ENCODE measurements at regions not wholly inside any gene's neighbourhood (a gene's known extent, or its start where the extent isn't known, plus 50 kb on each side); places are given as distances from the start of the nearest gene placed in this dataset.

DNA sequence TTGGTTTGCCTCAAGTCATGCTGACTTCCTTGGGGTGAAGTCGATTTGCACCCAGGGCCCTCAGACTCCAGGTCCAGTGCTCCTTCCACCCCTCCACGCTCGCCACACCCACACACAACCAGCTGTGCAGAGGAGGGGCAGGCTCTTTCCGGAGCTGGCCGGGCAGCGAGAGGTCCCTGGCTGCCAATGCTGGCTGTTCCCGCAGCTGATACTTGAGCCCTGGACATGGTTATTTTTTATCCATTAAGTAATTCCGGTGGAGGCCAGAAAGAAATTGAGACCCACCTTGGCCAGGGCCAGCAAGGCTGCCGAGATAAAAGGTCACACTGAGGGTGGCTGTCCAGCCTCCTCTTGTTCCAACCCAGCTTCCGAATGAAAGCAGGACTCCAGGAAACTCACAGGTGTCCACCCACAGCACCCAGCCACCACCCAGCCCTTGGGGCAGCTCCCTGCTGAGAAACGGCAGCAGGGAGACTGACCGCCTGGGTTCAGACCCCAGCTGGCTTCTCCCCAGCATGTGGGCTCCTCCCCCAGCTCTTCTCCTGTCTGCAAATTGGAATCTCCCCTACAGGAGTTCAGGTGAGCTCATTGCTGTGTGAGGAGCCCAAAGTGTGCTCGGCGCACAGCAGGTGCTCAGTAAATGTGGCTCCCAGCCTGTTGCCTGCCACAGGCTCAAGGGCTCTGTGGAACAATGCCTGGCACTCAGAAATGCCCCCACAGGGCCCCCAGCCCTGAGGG is 77.8 kb downstream of the PDGFA start:
- DNase-seq = no peak

DNA sequence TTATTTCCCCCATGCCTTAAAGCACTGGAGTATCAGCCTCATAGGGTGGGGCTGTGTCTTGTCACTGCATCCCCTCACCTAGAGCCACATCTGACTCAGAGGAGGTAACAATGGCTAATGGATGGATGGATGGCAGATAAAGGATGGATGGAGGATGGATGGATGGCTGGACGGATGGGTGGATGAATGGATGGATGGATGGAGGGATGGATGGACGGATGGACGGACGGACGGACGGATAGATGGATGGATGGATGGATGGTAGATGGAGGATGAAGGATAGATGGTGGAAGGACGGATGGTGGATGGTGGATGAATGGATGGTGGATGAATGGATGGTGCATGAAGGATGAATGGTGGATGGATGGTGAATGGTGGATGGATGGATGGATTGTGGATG is 77.2 kb downstream of the PDGFA start:
- no peak for DNase-seq

DNA sequence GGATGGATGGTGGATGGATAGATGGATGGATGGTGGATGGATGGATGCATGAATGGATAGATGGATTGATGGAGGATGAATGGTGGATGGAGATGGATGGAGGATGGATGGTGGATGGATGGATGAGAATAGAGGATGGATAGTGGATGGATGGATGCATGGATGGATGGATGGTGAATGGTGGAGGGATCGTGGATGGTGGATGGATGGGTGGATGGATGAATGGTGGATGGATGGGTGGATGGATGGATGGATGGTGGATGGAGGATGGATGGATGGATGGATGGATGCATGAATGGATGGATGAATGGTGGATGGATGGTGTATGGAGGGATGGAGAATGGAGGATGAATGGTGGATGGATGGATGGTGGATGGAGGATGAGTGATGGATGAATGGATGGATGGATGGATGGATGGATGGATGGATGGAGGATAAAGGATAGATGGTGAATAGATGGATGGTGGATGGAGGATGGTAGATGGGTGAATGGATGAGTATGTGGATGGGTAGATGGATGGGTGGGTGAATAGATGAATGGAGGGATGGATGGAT is 76.3 kb downstream of the PDGFA start:
- DNase-seq = no peak

DNA sequence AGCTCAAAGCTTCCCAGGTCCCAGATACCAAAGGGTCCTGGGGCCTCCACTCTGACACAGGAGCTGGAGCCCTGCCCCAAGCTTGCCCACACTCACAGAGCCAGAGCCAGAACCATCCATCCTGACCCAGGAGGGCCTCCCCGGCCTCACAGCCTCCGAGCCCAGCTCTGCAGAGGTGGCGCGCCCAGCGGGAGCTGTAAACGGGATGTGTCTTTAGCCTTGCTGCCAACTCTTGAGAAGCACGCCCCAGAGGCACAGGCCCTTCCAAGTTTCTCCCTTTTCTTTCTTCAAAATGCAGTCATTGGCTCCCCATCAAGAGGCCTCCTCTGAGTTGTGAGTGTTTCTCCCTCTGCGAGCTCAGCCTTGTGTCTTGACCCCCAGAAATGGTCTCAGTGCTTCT is 75.0 kb downstream of the PDGFA start:
- DNase-seq = no peak

DNA sequence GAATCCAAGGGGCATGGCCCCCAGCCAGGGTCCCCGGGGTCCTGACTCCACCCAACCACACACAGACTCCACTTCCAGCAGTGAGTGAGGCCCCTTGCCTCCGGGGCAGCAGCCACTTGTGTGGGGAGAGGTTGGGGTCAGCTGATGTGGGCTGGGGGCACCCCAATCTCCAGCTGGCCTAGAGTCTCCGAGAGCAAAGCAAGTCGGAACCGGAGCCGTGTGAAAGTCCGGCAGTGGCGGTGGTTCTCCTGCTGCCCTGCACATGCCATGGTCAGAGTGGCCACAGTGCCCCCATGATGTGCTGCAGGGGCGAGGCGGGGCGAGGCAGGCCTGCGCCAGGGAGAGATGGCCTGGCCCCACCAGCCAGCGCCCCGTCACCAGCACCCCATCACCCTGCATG is 74.6 kb downstream of the PDGFA start:
- DNase-seq = no peak

DNA sequence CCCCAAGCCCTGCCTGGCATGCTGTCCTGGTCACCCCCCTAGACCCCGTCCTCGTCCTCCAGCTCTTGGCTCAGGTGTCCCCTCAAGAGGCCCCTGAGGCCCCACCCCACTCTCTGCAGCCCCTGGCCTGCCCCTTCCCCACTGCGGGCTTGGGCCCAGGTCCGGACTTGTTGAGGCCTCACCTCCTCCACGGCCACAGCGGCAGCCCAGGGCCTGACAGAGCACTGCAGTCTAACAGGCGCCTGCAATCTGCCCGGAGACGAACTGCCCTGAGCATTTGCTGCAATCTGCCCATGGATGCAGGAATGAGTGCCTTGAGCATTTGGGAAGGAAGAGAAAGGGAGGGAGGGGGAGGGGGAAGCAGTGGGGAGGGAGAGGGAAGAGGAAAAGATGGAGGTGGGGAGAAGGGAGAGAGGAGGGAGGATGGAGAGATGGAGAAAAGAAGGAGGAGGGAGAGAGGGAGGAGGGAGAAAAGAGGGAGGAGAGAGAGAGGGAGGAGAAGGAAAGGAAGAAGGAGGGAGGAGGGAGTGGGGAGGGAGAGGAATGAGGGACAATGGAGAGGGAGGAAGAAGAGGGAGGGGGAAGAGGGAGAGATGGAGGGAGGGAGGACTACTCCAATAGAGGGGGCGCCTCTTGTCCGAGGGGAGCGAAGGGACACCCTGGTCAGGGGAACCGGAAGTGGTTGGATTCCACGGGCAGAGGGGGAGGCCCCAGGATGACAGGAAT is 73.9 kb downstream of the PDGFA start:
- no peak for DNase-seq

DNA sequence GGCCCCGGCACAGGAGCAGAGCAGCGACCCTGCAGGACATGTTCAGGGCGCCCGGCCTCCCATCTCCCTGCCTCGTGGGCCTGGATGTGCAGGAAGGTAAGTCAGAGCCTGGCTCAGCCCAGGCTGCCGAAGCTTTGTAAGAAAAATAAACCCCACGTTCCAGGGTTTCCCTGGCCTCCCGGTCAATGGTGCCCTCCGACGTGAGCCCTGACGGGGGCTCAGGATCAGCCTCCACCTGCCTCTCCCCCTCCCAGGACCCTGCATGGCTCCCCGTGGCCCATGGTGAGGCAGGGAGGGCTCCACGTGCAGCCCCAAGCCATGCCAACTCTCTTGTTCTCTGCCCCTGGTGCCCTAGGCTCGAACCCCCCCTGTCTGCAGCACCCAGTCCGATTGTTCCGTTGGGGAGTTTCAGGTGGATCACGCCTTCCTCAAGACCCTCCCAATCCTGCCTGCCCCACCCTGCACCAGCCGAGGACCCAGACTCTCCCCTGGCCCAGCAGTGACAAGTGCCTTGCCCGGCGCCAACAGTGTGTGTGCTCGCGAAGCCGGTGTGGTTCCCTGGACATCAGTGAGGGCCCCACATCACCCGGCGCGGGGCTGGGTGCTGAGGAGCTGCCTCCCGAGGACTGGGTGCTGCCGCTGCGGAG is 73.2 kb downstream of the PDGFA start:
- DNase-seq = no peak

All from CD4-positive, alpha-beta T cell treated with Interleukin-4 for 4 hours (primary cell).